ENCODE measurements at regions not wholly inside any gene's neighbourhood (a gene's known extent, or its start where the extent isn't known, plus 50 kb on each side); places are given as distances from the start of the nearest gene placed in this dataset.

DNA sequence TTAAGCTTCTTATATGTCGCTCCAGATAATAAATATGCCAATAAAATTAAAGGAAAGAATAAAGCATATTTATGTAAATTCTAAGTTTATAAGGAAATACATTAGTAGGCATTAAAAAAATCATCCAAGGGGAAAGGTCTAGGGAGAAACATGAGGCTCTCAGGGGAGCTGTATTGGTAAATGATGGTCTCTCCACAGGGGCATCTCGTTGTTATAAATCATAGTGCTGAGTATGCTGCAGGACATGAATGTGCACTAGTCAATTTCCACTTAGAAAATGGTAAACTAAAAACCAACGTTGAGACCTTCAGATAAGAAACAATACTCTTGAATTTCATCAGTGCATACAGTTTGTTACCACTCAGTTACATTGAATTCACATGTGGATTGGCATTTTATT lies 194.0 kb upstream of the AHR start:
- TF ChIP-seq JUND (CRISPR knock-in tag; IDR thresholded peaks at IDR 0.05) (no peak), ZNF234 (CRISPR knock-in tag; conservative IDR thresholded peaks at IDR 0.05) (no peak), EZH2 (conservative IDR thresholded peaks at IDR 0.05; ENCODE audit: low read depth, low read length) (no peak), ASH2L (IDR thresholded peaks at IDR 0.05; ENCODE audit: insufficient read length, low read depth, low read length) (no peak), POLR2AphosphoS5 (IDR thresholded peaks at IDR 0.05; ENCODE audit: low read depth, low read length) (no peak), RELA (CRISPR knock-in tag; IDR thresholded peaks at IDR 0.05) (no peak), TFAP4 (IDR thresholded peaks at IDR 0.05; ENCODE audit: borderline replicate concordance, low read depth) (no peak), ZNF317 (CRISPR knock-in tag; IDR thresholded peaks at IDR 0.05) (no peak), ZNF160 (CRISPR knock-in tag; IDR thresholded peaks at IDR 0.05) (no peak), SOX6 (IDR thresholded peaks at IDR 0.05) (no peak), SOX6 (CRISPR knock-in tag; IDR thresholded peaks at IDR 0.05) (no peak)
- TF ChIP-seq, protein P1, sequence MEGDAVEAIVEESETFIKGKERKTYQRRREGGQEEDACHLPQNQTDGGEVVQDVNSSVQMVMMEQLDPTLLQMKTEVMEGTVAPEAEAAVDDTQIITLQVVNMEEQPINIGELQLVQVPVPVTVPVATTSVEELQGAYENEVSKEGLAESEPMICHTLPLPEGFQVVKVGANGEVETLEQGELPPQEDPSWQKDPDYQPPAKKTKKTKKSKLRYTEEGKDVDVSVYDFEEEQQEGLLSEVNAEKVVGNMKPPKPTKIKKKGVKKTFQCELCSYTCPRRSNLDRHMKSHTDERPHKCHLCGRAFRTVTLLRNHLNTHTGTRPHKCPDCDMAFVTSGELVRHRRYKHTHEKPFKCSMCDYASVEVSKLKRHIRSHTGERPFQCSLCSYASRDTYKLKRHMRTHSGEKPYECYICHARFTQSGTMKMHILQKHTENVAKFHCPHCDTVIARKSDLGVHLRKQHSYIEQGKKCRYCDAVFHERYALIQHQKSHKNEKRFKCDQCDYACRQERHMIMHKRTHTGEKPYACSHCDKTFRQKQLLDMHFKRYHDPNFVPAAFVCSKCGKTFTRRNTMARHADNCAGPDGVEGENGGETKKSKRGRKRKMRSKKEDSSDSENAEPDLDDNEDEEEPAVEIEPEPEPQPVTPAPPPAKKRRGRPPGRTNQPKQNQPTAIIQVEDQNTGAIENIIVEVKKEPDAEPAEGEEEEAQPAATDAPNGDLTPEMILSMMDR (CRISPR knock-in tag; IDR thresholded peaks at IDR 0.05) = no peak
- TF ChIP-seq, protein P2, sequence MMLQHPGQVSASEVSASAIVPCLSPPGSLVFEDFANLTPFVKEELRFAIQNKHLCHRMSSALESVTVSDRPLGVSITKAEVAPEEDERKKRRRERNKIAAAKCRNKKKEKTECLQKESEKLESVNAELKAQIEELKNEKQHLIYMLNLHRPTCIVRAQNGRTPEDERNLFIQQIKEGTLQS (CRISPR knock-in tag; IDR thresholded peaks at IDR 0.05) = no peak

All from HepG2 (cell line).